Nephron (organoid): ENCODE measurements at regions not wholly inside any gene's neighbourhood (a gene's known extent, or its start where the extent isn't known, plus 50 kb on each side); places are given as distances from the start of the nearest gene placed in this dataset.

Experiments
- H3K27ac Mint-ChIP-seq, 3 experiments: 2 replicates each; pipeline ENCODE4 v1.8.0; 2020; ENCODE audit warnings: mixed read lengths in 3 of 3, mild to moderate bottlenecking in 2 of 3, moderate library complexity in 1 of 3
- H3K27me3 Mint-ChIP-seq: 2 replicates; pipeline ENCODE4 v1.8.0; 2021; ENCODE audit warnings: low read depth, mild to moderate bottlenecking, moderate library complexity, mixed read lengths
- H3K36me3 Mint-ChIP-seq: 2 replicates; pipeline ENCODE4 v1.8.0; 2020; ENCODE audit warnings: low read depth, mixed read lengths
- H3K4me1 Mint-ChIP-seq: 2 replicates; pipeline ENCODE4 v1.8.0; 2020; ENCODE audit warnings: mixed read lengths
- H3K4me3 Mint-ChIP-seq, 3 experiments: 2 replicates each; pipeline ENCODE4 v1.8.0; 2020; ENCODE audit warnings: mild to moderate bottlenecking in 3 of 3, mixed read lengths in 3 of 3, moderate library complexity in 2 of 3
- H3K9me3 Mint-ChIP-seq: 2 replicates; pipeline ENCODE4 v1.8.0; 2020; ENCODE audit warnings: mixed read lengths
- TF ChIP-seq, protein P1 (sequence below), 3 experiments: fragments of 200-600 bp; sonication (generic); IDR thresholded peaks; one replicate each; pipeline ENCODE4 v1.5.0; 2021; ENCODE audit warnings: antibody characterized with exemption in 3 of 3; ENCODE audit not compliant: unreplicated experiment in 3 of 3

DNA sequence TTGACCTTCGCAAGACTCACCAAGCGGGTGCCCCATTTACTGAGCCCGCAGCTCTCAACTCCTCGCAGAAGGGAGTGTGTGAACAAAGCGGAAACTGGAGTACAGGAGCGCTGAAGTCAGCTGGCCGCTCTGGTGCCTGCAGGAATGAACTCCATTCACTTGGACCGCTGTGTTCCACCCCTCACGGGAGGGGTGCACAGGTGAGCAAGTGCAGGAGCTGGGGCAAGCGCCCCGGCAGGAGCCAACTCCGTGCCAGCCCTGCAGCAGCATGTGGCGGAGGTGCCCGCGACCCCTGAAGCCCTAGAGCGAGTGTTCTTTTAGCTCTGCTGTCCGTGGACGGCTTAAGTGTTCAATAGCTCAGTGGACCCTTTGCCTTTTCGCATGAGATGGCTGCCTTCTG, 471.6 kb upstream of the ADGRL4 start:
- Mint-ChIP-seq H3K4me3 (no peak overlapping the region), H3K4me1 (no peaks in the 10 kb centered on the region), H3K27ac (no peak overlapping the region)

DNA sequence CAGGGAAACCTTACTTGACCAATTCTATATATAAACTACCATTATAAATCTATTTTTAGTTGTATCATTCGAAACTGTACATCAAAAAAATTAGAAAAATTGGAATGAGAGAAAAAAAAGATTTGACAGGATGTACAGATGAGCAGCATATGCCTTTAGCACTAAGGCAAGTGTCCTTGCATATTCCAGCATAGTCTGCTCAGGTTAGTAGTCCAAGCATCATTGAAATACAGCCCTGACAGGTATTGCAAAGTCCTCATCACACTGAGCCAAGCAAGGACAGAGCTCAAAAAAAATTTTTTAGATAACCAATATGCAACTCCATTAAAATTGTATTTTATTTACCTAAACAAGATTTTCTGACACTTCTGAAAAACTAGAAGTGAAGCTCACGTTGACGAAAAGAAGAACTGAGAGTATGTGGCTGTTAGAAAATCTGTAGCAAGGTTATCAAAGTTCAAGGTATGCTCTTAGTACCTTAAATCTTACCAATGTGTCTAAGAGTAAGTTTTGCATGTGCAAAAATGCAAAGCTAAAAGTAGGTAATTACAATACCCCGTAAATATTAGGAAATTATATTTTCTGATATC, 465.6 kb upstream of the ADGRL4 start:
- Mint-ChIP-seq H3K36me3 (no peaks in the 10 kb centered on the region), H3K27ac (no peak overlapping the region), H3K9me3 (no peaks in the 10 kb centered on the region), H3K4me3 (no peak overlapping the region), H3K4me1 (no peaks in the 10 kb centered on the region), H3K27me3 (no peaks in the 10 kb centered on the region)
- TF ChIP-seq, protein P1, sequence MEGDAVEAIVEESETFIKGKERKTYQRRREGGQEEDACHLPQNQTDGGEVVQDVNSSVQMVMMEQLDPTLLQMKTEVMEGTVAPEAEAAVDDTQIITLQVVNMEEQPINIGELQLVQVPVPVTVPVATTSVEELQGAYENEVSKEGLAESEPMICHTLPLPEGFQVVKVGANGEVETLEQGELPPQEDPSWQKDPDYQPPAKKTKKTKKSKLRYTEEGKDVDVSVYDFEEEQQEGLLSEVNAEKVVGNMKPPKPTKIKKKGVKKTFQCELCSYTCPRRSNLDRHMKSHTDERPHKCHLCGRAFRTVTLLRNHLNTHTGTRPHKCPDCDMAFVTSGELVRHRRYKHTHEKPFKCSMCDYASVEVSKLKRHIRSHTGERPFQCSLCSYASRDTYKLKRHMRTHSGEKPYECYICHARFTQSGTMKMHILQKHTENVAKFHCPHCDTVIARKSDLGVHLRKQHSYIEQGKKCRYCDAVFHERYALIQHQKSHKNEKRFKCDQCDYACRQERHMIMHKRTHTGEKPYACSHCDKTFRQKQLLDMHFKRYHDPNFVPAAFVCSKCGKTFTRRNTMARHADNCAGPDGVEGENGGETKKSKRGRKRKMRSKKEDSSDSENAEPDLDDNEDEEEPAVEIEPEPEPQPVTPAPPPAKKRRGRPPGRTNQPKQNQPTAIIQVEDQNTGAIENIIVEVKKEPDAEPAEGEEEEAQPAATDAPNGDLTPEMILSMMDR (IDR thresholded peaks at IDR 0.05; ENCODE audit: unreplicated experiment in 3 of 3), result no peak

More for the DNA sequence above, 471.6 kb upstream of the ADGRL4 start:
- Mint-ChIP-seq H3K27me3 (no peaks in the 10 kb centered on the region), H3K36me3 (no peaks in the 10 kb centered on the region), H3K9me3 (no peaks in the 10 kb centered on the region)
- TF ChIP-seq, protein P1 (IDR thresholded peaks at IDR 0.05; ENCODE audit: unreplicated experiment in 3 of 3), result no peak

DNA sequence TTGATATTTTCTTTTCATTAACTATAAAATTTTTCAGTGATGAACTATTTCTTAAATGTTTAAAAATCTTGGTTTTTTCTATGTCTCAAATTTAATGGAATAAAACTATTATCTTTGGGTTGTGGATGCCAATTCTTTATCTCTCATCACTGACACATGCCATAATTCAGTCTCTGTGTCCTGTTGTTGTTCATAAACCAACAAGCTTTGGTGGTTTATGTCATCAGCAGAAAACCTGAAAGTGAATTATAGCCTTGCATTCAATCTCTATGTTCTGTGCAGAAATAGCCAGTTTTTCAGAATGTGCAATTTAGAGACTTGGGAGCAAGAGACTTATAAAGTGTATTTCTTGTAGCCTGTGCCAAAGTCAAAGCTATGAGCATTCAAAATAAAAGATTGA, 462.6 kb upstream of the ADGRL4 start:
- Mint-ChIP-seq H3K9me3 (peaks cover 2% of the 10 kb centered on the region), H3K4me3 (no peak overlapping the region), H3K36me3 (no peaks in the 10 kb centered on the region), H3K27me3 (no peaks in the 10 kb centered on the region), H3K4me1 (no peaks in the 10 kb centered on the region), H3K27ac (no peak overlapping the region)
- TF ChIP-seq, protein P1 (IDR thresholded peaks at IDR 0.05; ENCODE audit: unreplicated experiment in 3 of 3), result no peak

DNA sequence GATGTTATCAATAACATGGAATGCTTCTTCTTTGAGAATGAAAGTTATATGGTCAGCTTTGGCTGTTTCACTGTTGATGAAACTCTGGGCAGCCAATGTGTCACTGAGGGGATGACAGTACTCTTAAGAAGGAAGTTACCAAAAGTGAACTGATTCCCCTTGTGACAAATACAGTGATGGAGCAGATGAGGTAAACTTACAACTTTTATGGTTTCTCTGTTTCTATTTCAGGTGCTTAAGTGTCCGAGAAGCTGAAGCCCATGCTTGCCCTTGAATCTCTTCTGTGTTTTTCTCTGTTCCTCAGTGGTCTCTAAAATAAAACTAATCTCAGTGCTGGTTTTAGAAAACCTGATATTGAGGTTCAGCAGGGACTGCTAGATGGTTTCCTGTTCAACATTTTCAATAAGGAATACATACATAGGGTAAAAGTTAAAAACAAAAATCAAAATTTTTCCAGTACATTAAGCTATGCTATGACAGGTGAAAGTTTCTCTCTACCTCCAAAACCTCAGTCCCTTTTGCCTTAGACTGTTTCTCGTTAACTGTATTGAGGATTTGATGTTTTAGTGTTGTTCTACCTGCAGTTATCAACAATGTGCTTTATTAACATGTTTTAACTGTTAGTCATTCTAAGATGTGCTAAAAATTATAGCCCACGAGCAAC, 454.4 kb upstream of the ADGRL4 start:
- TF ChIP-seq, protein P1 (IDR thresholded peaks at IDR 0.05; ENCODE audit: unreplicated experiment in 3 of 3), result no peak
- no peaks in the 10 kb centered on the region for H3K27me3 Mint-ChIP-seq
- H3K36me3 Mint-ChIP-seq, result no peaks in the 10 kb centered on the region
- no peak overlapping the region for H3K4me3 Mint-ChIP-seq
- H3K4me1 Mint-ChIP-seq, result no peaks in the 10 kb centered on the region
- H3K9me3 Mint-ChIP-seq, result peaks cover 2% of the 10 kb centered on the region
- no peak overlapping the region for H3K27ac Mint-ChIP-seq

DNA sequence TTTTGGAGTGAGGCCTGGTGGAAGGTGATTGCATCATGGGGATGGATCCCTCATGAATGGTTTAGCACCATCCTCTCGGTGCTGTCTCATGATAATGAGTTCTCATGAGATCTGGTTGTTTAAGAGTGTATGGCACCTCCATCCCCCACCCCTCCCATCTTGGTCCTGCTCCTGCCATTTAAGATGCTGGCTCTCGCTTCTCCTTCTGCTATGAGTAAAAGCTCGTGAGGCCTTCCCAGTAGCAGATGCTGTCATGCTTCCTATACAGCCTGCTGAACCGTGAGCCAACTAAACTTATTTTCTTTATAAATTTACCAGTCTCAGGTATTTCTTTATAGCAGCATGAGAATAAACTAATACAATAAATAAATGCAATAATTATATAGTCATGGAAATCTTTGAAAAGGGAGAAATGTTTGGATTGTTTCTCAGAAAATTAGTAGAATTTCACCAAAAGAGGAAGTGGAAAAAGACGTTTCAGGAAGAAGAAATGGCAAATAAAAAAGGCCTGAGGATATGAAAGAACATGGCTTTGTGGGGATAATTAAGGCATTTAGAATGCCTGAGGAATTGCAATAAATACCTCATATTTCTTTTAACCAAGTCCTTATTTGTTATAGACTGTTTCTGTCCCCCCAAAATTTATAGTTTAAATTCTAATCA, 451.2 kb upstream of the ADGRL4 start:
- Mint-ChIP-seq H3K4me1 (no peaks in the 10 kb centered on the region), H3K27ac (no peak overlapping the region), H3K27me3 (no peaks in the 10 kb centered on the region), H3K36me3 (no peaks in the 10 kb centered on the region), H3K4me3 (no peak overlapping the region), H3K9me3 (no peaks in the 10 kb centered on the region)
- TF ChIP-seq, protein P1 (IDR thresholded peaks at IDR 0.05; ENCODE audit: unreplicated experiment in 3 of 3), result no peak
